PC-9 (cell line): ENCODE measurements at regions not wholly inside any gene's neighbourhood (a gene's known extent, or its start where the extent isn't known, plus 50 kb on each side); places are given as distances from the start of the nearest gene placed in this dataset.

Experiments
- CTCF ChIP-seq: fragments of 200-600 bp; sonication (generic); conservative IDR thresholded peaks from 2 replicates; pipeline ENCODE4 v1.6.1; 2017; ENCODE audit warnings: mixed run types, antibody characterized with exemption, mild to moderate bottlenecking, moderate library complexity
- EZH2 ChIP-seq: fragments of 200-600 bp; sonication (generic); IDR thresholded peaks from 2 replicates; pipeline ENCODE4 v1.8.0; 2017; ENCODE audit warnings: antibody characterized with exemption, low read depth

GRCh38 chr4:123939621-123940020 is 543.0 kb downstream of the SPRY1 start:
- TF ChIP-seq CTCF, result no peak
- no peak for TF ChIP-seq EZH2
